ENCODE measurements at regions not wholly inside any gene's neighbourhood (a gene's known extent, or its start where the extent isn't known, plus 50 kb on each side); places are given as distances from the start of the nearest gene placed in this dataset.

DNA sequence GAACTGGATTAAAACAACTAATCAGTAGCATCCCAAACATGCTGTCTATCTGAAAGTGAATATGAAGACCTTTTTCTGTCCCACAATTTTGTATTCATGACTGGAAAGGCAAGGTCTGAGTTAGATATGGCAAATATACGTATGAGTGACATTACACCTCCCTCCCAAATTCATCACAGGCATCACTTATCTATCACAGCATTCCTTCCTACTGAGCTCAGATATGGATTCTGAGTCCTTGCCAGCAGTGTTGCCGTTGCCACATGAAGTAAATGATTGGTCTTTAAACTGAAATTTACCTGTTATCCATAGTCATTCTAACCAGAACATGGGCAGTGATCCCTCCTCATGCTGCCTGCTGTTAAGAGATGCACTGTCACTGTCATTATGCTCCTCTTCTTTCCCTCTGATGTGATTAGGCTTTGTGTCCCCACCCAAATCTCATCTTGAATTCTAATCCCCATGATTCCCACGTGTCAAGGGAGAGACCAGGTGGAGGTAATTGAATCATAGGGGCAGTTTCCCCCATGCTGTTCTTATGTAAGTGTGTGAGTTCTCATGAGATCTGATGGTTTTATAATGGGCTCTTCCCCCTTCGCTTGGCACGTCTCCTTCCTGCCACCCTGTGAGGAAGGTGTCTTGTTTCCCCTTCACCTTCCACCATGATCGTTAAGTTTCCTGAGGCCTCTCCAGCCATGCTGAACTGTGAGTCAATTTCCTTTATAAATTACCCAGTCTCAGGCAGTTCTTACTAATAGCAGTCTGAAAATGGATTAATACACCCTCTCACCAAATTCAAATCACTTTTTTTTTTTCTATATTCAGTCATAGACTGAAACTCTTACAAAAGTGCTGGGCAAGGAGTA, 288.4 kb downstream of the NUAK1 start:
- TF ChIP-seq USF1 (IDR thresholded peaks at IDR 0.05; ENCODE audit: borderline replicate concordance, extremely low read length, insufficient read depth, low read depth, low read length), result no peak
- TF ChIP-seq, protein P1, sequence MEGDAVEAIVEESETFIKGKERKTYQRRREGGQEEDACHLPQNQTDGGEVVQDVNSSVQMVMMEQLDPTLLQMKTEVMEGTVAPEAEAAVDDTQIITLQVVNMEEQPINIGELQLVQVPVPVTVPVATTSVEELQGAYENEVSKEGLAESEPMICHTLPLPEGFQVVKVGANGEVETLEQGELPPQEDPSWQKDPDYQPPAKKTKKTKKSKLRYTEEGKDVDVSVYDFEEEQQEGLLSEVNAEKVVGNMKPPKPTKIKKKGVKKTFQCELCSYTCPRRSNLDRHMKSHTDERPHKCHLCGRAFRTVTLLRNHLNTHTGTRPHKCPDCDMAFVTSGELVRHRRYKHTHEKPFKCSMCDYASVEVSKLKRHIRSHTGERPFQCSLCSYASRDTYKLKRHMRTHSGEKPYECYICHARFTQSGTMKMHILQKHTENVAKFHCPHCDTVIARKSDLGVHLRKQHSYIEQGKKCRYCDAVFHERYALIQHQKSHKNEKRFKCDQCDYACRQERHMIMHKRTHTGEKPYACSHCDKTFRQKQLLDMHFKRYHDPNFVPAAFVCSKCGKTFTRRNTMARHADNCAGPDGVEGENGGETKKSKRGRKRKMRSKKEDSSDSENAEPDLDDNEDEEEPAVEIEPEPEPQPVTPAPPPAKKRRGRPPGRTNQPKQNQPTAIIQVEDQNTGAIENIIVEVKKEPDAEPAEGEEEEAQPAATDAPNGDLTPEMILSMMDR (IDR thresholded peaks at IDR 0.05 in 2 of 3, conservative IDR thresholded peaks at IDR 0.05 in 1 of 3; ENCODE audit: control insufficient read depth in 2 of 3, extremely low read depth in 1 of 3, insufficient read depth in 1 of 3, low read depth in 3 of 3, low read length in 3 of 3), result no peak
